ENCODE measurements at regions not wholly inside any gene's neighbourhood (a gene's known extent, or its start where the extent isn't known, plus 50 kb on each side); places are given as distances from the start of the nearest gene placed in this dataset.

- no peak for TF ChIP-seq JUN (IDR thresholded peaks at IDR 0.05; ENCODE audit: low read depth, low read length)
- TF ChIP-seq CTCF (IDR thresholded peaks at IDR 0.05; ENCODE audit: control extremely low read depth in 1 of 3, insufficient read depth in 1 of 3, low read depth in 1 of 3, low read length in 3 of 3) = no peak
- no peak for TF ChIP-seq SIX5 (IDR thresholded peaks at IDR 0.05; ENCODE audit: low read depth, low read length)
- no peak for TF ChIP-seq TEAD4 (IDR thresholded peaks at IDR 0.05; ENCODE audit: low read depth, low read length)
- no peak for TF ChIP-seq TBP (IDR thresholded peaks at IDR 0.05; ENCODE audit: low read depth, low read length)
Observed at GRCh38 chr2:59312029-59312428, 1070.9 kb upstream of the FANCL start.
